Natural killer cell (primary cell): ENCODE measurements at regions not wholly inside any gene's neighbourhood (a gene's known extent, or its start where the extent isn't known, plus 50 kb on each side); places are given as distances from the start of the nearest gene placed in this dataset.

Experiments used
- ATAC-seq, 3 donors: fragments of 150-1000 bp in 2 of 3; fragments of 200-7000 bp in 1 of 3; cut with Tn5 transposase; 1 replicate in 1 of 3; 2 replicates in 2 of 3; pipeline ENCODE4 v1.10.0; 2021; ENCODE audit warnings: mild to moderate bottlenecking in 2 of 3, moderate library complexity in 2 of 3
- DNase-seq, 2 donors: peaks; one replicate each; pipeline versions ENCODE4 v3.0.0 to v3.0.0-alpha.2; 2013 to 2021; ENCODE audit warnings: mixed read lengths in 1 of 2
- H3K27ac ChIP-seq: one replicate; pipeline ENCODE4 v1.5.1; 2013; ENCODE audit warnings: mild to moderate bottlenecking, low read length
- H3K27me3 ChIP-seq: one replicate; pipeline ENCODE4 v1.6.1; 2013; ENCODE audit warnings: low read length; ENCODE audit not compliant: control insufficient read depth, insufficient read depth
- H3K36me3 ChIP-seq: one replicate; pipeline ENCODE4 v1.6.1; 2013; ENCODE audit warnings: low read length; ENCODE audit not compliant: control insufficient read depth, insufficient read depth
- H3K4me1 ChIP-seq: one replicate; pipeline ENCODE4 v1.6.1; 2013; ENCODE audit warnings: low read length; ENCODE audit not compliant: control insufficient read depth, insufficient read depth
- H3K4me3 ChIP-seq: one replicate; pipeline ENCODE4 v1.5.1; 2013; ENCODE audit warnings: low read length
- H3K9me3 ChIP-seq: one replicate; pipeline ENCODE4 v1.6.1; 2013; ENCODE audit warnings: low read length; ENCODE audit not compliant: control insufficient read depth, insufficient read depth
- H3K27ac Mint-ChIP-seq, 2 donors: one replicate each; pipeline ENCODE4 v1.8.0; 2022; ENCODE audit warnings: mild to moderate bottlenecking in 2 of 2, mixed read lengths in 2 of 2, moderate library complexity in 1 of 2
- H3K27me3 Mint-ChIP-seq, 2 donors: one replicate each; pipeline ENCODE4 v1.8.0; 2022; ENCODE audit warnings: low read depth in 2 of 2, mixed read lengths in 2 of 2
- H3K36me3 Mint-ChIP-seq: one replicate; pipeline ENCODE4 v1.8.0; 2022; ENCODE audit warnings: mixed read lengths
- H3K4me1 Mint-ChIP-seq, 2 donors: one replicate each; pipeline ENCODE4 v1.8.0; 2022; ENCODE audit warnings: mixed read lengths in 2 of 2
- H3K4me3 Mint-ChIP-seq: one replicate; pipeline ENCODE4 v1.8.0; 2022; ENCODE audit warnings: mild to moderate bottlenecking, moderate library complexity, mixed read lengths
- H3K9me3 Mint-ChIP-seq, 2 donors: one replicate each; pipeline ENCODE4 v1.8.0; 2022; ENCODE audit warnings: mixed read lengths in 2 of 2
- WGBS: methylation state at CpG from one replicate; pipeline ENCODE4 v1.1.7; 2013; ENCODE audit warnings: missing lambda C conversion rate; ENCODE audit not compliant: insufficient coverage; 5-methylcytosine and 5-hydroxymethylcytosine counted together
- intact Hi-C: fragments of 100-400 bp; cut with micrococcal nuclease; formaldehyde crosslinking; loops from one replicate; pipeline ENCODE4 v1.14.2; 2022
- TF ChIP-seq, protein P1 (sequence below): fragments of 200-600 bp; IDR thresholded peaks from one replicate; pipeline ENCODE4 v1.8.0; 2022; ENCODE audit warnings: antibody characterized with exemption

DNA sequence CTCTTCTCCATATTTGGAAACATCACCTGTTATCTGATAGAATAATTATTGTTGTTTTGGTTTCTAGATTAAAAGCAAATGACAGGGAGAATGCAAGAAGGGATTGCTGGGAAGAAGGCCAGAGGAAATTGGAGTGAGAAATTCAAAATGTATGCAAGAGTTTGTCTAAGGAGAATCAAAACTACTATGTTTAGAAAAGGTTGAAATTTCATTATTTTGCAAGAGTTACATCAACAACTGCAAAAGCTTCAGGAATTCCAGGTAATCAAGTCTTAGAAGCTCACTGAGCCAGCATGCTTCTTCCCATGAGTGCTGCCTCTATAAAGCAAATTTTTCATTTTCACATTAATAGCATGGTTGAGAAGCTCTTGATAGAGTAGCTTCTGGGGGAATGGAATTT lies 177.2 kb upstream of the GBE1 start:
- H3K4me1 Mint-ChIP-seq = no peaks in the 10 kb centered on the region
- H3K36me3 Mint-ChIP-seq = peaks cover under 1% of the 10 kb centered on the region
- peaks cover 2 to 6% of the 10 kb centered on the region in 2 donors for H3K9me3 Mint-ChIP-seq
- Histone ChIP-seq H3K4me3 (no peak overlapping the region), H3K4me1 (no peaks in the 10 kb centered on the region), H3K36me3 (no peaks in the 10 kb centered on the region), H3K27me3 (no peaks in the 10 kb centered on the region), H3K27ac (no peak overlapping the region), H3K9me3 (no peaks in the 10 kb centered on the region)
- no peaks in the 10 kb centered on the region for H3K27me3 Mint-ChIP-seq
- intact Hi-C loops = no loop called here
- TF ChIP-seq, protein P1, sequence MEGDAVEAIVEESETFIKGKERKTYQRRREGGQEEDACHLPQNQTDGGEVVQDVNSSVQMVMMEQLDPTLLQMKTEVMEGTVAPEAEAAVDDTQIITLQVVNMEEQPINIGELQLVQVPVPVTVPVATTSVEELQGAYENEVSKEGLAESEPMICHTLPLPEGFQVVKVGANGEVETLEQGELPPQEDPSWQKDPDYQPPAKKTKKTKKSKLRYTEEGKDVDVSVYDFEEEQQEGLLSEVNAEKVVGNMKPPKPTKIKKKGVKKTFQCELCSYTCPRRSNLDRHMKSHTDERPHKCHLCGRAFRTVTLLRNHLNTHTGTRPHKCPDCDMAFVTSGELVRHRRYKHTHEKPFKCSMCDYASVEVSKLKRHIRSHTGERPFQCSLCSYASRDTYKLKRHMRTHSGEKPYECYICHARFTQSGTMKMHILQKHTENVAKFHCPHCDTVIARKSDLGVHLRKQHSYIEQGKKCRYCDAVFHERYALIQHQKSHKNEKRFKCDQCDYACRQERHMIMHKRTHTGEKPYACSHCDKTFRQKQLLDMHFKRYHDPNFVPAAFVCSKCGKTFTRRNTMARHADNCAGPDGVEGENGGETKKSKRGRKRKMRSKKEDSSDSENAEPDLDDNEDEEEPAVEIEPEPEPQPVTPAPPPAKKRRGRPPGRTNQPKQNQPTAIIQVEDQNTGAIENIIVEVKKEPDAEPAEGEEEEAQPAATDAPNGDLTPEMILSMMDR = no peak
- no peak overlapping the region for H3K27ac Mint-ChIP-seq
- no peak overlapping the region for H3K4me3 Mint-ChIP-seq
- DNase-seq = no peak
- ATAC-seq = no peak

DNA sequence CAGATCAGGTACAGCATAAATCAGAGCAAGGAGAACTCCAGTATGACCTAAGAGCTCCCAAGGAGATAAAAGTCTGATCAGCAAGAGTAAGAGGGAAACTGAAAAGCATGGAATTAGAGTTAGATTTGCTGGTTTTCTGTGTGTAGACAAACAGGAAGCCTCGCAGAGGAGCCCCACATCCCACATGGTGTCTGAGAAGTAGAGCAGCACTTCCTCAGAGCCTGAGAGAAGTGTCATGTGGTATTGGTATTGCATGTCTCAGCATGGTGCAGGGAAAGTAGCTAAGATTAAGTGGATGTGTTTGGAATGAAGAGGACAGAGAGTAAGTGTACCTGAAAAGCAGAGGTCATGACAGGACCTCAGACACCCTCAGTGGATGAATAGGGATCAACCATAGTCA lies 175.4 kb upstream of the GBE1 start:
- Histone ChIP-seq H3K36me3 (no peaks in the 10 kb centered on the region), H3K27me3 (no peaks in the 10 kb centered on the region), H3K9me3 (no peaks in the 10 kb centered on the region), H3K27ac (no peak overlapping the region), H3K4me3 (no peak overlapping the region), H3K4me1 (no peaks in the 10 kb centered on the region)
- Mint-ChIP-seq H3K27ac (no peak overlapping the region), H3K4me1 (no peaks in the 10 kb centered on the region), H3K36me3 (no peaks in the 10 kb centered on the region), H3K4me3 (no peak overlapping the region), H3K27me3 (no peaks in the 10 kb centered on the region), H3K9me3 (peaks cover 3 to 4% of the 10 kb centered on the region in 2 donors)
- ATAC-seq (no peak), DNase-seq (no peak)
- TF ChIP-seq, protein P1 = no peak
- WGBS = 4% methylated on average over 1 of the region's 1 CpG
- intact Hi-C loops = no loop called here

DNA sequence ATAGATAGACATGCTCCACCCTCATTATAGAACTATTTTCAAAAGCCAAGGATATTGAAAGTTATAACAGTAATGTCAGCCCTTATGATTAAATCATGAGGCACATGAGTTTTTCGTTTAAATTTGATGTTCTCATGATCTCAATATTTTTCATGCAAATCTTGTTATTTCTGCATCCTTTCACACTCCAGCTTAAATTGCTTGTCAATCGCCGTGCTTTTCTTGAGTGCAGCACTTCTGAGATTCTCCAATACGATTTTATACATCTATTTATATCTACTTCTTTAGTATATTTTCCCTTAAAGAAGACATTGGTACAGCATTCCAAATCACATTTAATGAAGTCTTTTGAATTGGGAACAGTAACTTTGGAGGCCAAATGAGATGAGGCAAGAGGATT lies 171.2 kb upstream of the GBE1 start:
- Mint-ChIP-seq H3K27me3 (no peaks in the 10 kb centered on the region), H3K27ac (no peak overlapping the region), H3K4me3 (no peak overlapping the region), H3K36me3 (no peaks in the 10 kb centered on the region), H3K4me1 (no peaks in the 10 kb centered on the region), H3K9me3 (peaks cover 3 to 4% of the 10 kb centered on the region in 2 donors)
- Histone ChIP-seq H3K4me3 (no peak overlapping the region), H3K27ac (no peak overlapping the region), H3K27me3 (no peaks in the 10 kb centered on the region), H3K4me1 (no peaks in the 10 kb centered on the region), H3K9me3 (no peaks in the 10 kb centered on the region), H3K36me3 (no peaks in the 10 kb centered on the region)
- intact Hi-C loops = no loop called here
- TF ChIP-seq, protein P1 = no peak
- WGBS = 89% methylated on average over 4 of the region's 4 CpGs
- ATAC-seq (no peak), DNase-seq (no peak)
